H1 (cell line): ENCODE measurements at regions not wholly inside any gene's neighbourhood (a gene's known extent, or its start where the extent isn't known, plus 50 kb on each side); places are given as distances from the start of the nearest gene placed in this dataset.

ENCODE experiments used
- CHD2 ChIP-seq: IDR thresholded peaks from 2 replicates; pipeline ENCODE4 v1.6.1; 2012; ENCODE audit warnings: low read length, improper control_type of control experiment
- CTCF ChIP-seq, 3 experiments: IDR thresholded peaks; 1 replicate in 2 of 3; 2 replicates in 1 of 3; pipeline versions ENCODE4 v1.5.1 to v1.6.1; 2011; ENCODE audit warnings: low read length in 3 of 3, mild to moderate bottlenecking in 3 of 3, inconsistent platforms in 2 of 3, low read depth in 1 of 3, moderate library complexity in 1 of 3; ENCODE audit not compliant: insufficient read depth in 1 of 3; ENCODE audit errors: control extremely low read depth in 1 of 3
- EZH2 ChIP-seq: fragments of 200-600 bp; sonication (generic); IDR thresholded peaks from 2 replicates; pipeline ENCODE4 v1.7.1; 2012; ENCODE audit warnings: low read depth, mild to moderate bottlenecking, moderate library complexity, low read length, inconsistent platforms; ENCODE audit not compliant: severe bottlenecking
- HDAC2 ChIP-seq, 2 experiments: fragments of 300-600 bp in 1 of 2; sonication (generic) in 1 of 2; IDR thresholded peaks; 2 replicates each; pipeline ENCODE4 v1.6.1; 2011 to 2012; ENCODE audit warnings: low read depth in 2 of 2, low read length in 2 of 2, mild to moderate bottlenecking in 2 of 2, moderate library complexity in 2 of 2, borderline replicate concordance in 1 of 2, inconsistent platforms in 1 of 2
- SIN3A ChIP-seq, 2 experiments: IDR thresholded peaks in 1 of 2; conservative IDR thresholded peaks in 1 of 2; 2 replicates each; pipeline ENCODE4 v1.6.1; 2011 to 2012; ENCODE audit warnings: low read length in 2 of 2, improper control_type of control experiment in 1 of 2, low read depth in 1 of 2, mild to moderate bottlenecking in 1 of 2
- TBP ChIP-seq: IDR thresholded peaks from 2 replicates; pipeline ENCODE4 v1.6.1; 2011; ENCODE audit warnings: low read depth, low read length, improper control_type of control experiment

GRCh38 chr15:98390946-98391530, 257.3 kb upstream of the IGF1R start:
- TF ChIP-seq CHD2 (no peak), TBP (no peak), CTCF (IDR thresholded peaks at IDR 0.05; ENCODE audit: control extremely low read depth in 1 of 3, insufficient read depth in 1 of 3, low read depth in 1 of 3, low read length in 3 of 3) (no peak), SIN3A (conservative IDR thresholded peaks at IDR 0.05 in 1 of 2, IDR thresholded peaks at IDR 0.05 in 1 of 2; ENCODE audit: low read depth in 1 of 2, low read length in 2 of 2) (no peak), HDAC2 (IDR thresholded peaks at IDR 0.05; ENCODE audit: borderline replicate concordance in 1 of 2, low read depth in 2 of 2, low read length in 2 of 2) (no peak), EZH2 (no peak)
